DMS79 treated with DMSO at 0.1 percent for 48 hours (cell line): ENCODE measurements at regions not wholly inside any gene's neighbourhood (a gene's known extent, or its start where the extent isn't known, plus 50 kb on each side); places are given as distances from the start of the nearest gene placed in this dataset.
A peak's percentile ranks its signal among the peaks of the same experiment; 100 is the strongest.
"Not testable (repeated sequence)": the region's sequence is repeated elsewhere in the genome, so short reads cannot be mapped to it uniquely, and the experiment has no call there.

Source experiments
- DNase-seq: peaks from one replicate; lab custom pipeline; 2025; lab: John Stamatoyannopoulos, UW

GRCh38 chr2:182597570-182598295 lies 118.3 kb upstream of the DNAJC10 start:
- DNase-seq = no peak

- DNase-seq = no peak
These were observed 117.4 kb upstream of the DNAJC10 start for GRCh38 chr2:182598626-182599025.

GRCh38 chr2:182605166-182605565 lies 110.9 kb upstream of the DNAJC10 start:
- DNase-seq = no peak

- DNase-seq = no peak
These were observed 109.1 kb upstream of the DNAJC10 start for GRCh38 chr2:182606728-182607681.

DNA sequence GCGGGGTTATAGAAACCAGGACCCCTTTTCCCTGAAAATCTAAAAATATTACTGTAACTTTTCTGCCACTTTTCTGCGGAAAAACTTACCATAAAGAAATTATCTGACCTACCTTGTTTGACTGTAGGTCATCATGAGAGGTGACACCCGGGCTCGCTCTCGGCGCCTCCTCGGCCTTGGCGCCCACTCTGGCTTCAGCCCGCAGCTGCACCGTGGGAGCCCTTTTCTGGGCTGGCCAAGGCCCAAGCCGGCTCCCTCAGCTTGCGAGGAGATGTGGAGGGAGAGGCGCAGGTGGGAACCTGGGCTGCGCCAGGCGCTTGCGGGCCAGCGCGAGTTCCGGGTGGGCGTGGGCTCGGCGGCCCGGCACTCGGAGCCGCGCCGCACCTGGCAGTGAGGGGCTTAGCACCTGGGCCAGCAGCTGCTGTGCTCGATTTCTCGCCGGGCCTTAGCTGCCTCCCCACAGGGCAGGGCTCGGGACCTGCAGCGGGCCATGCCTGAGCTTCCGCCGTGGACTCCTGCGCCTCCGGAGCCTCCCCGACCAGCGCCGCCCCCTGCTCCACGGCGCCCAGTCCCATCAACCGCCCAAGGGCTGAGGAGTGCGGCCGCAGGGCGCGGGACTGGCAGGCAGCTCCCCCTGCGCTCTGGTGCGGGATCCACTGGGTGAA lies 107.7 kb upstream of the DNAJC10 start:
- no peak for DNase-seq

DNA sequence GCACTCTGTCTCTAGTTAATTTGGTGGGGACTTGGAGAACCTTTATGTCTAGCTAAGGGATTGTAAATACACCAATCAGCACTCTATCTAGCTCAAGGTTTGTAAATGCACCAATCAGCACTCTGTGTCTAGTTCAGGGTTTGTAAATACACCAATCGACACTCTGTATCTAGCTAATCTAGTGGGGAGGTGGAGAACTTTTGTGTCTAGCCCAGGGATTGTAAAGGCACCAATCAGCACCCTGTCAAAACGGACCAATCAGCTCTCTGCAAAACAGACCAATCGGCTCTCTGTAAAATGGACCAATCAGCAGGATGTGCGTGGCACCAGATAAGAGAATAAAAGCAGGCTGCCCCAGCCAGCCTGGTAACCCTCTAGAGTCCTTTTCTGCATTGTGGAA lies 107.1 kb upstream of the DNAJC10 start:
- not testable (repeated sequence) for DNase-seq

GRCh38 chr2:182610231-182610630 lies 105.8 kb upstream of the DNAJC10 start:
- no peak for DNase-seq

- DNase-seq = no peak
These were observed 105.0 kb upstream of the DNAJC10 start for GRCh38 chr2:182611009-182611408.

DNA sequence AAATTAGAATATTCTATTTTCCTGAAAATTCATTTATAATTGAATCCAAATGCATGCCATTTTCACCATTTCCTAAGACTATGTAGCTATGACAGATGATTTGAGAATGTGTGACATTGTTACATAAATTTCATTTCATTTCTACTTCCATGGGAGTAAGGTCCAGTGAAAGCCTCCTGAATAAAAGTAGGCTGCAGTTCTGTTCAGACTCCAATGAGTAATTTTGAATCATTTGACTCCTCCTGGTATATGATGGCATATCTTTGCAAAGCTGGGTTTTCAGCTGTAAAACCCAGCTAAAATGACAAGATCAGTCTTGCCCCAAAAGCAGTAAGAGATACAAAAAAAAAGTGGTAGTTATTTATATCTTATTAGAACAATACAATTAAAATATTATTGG lies 101.0 kb upstream of the DNAJC10 start:
- no peak for DNase-seq

- DNase-seq = no peak
These were observed 99.3 kb upstream of the DNAJC10 start for GRCh38 chr2:182616471-182617393.

- no peak for DNase-seq
These were observed 97.4 kb upstream of the DNAJC10 start for GRCh38 chr2:182618672-182619079.

GRCh38 chr2:182619276-182619675 lies 96.8 kb upstream of the DNAJC10 start:
- no peak for DNase-seq

DNA sequence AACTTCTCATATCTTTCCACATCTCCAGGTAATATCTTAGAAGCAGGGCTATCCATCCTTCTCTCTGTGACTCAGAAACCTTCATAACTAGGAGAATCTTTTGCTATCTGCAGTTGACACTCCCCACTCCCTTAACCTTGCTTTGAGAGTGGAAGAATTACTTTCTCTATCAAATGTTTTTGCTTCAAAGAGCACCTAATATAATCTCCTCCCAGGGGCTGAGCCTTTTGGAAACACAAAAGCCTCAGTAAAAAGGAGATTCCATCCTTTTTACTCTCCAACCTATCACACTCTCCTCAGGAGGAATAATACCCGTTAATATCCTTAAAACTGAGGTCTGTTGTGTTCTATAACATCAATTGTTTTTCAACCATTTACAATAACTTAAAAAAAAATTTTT lies 94.9 kb upstream of the DNAJC10 start:
- no peak for DNase-seq

- no peak for DNase-seq
These were observed 94.2 kb upstream of the DNAJC10 start for GRCh38 chr2:182621810-182622209.

DNA sequence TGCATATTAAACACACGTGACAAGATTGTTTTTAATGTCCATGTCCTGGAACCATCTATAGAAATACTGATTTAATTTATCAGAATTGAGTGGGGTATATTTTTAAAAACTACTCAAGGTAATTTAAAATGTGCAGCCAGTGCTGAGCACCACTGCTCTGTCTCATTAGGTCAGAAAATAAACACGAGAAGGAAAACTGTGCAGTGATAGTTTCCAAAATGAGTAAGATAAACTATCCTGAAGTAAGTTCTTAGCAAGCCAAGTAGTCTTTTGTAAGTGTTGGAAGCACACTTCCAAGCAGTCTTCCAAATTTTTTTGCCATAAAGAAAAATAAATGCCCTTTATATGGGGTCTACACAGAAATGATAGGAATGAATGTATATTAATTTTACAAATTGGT lies 93.8 kb upstream of the DNAJC10 start:
- no peak for DNase-seq

DNA sequence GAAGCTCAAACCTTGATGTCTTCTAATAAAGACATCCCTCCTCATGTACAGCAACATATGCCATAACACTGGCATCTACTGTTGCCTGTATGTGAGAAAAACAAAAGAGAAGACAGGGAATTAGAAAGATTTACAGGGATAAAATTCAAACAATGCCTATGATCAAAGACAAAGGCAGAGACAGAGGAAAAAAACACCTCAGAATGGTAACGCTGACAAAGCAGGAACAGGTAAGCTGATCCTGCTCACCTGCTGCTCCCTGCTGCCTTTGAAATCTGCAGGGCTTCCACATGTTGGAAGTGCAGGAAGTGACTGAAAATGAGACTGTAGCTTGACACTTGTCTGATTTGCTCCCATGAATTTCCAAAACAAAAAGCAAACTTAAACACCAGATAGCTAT lies 90.2 kb upstream of the DNAJC10 start:
- peak; percentile 87 for DNase-seq

- no peak for DNase-seq
These were observed 87.1 kb upstream of the DNAJC10 start for GRCh38 chr2:182628916-182629315.

DNA sequence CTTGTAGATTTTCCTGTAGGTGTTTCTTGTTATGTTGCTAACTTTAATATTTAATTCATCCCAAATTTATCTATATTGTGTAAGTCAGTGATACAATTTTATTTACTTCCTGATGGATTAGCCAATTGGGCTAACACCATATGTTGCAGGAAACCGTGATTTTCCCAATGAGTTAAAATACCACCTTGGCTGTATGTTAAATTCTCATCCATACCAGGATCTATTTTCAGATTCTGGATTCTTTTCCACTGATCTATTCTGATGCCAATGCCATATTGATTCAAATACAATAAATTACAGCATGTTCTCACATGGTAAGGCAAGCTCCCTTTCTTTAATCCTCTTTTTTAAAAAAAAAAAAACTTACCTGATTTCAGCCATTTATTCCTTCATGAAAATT lies 85.8 kb upstream of the DNAJC10 start:
- DNase-seq = no peak

DNA sequence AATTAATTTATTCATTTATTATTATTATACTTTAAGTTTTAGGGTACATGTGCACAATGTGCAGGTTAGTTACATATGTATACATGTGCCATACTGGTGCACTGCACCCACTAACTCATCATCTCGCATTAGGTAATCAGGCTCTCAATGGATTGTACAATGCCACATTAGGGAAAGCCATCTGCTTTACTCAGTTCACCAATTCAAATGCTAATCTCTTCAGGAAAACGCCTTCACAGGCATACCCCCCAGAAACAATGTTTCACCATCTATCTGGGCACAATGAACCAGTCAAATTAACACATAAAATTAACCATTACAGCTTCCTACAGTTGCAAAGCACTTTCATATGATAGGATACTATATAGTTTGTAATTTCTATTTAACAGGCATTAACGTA lies 84.8 kb upstream of the DNAJC10 start:
- no peak for DNase-seq

- no peak for DNase-seq
These were observed 81.7 kb upstream of the DNAJC10 start for GRCh38 chr2:182634386-182634785.

- no peak for DNase-seq
These were observed 79.4 kb upstream of the DNAJC10 start for GRCh38 chr2:182636699-182637098.

- no peak for DNase-seq
These were observed 77.4 kb upstream of the DNAJC10 start for GRCh38 chr2:182638667-182639066.
